Fibroblast of lung (primary cell): ENCODE measurements at regions not wholly inside any gene's neighbourhood (a gene's known extent, or its start where the extent isn't known, plus 50 kb on each side); places are given as distances from the start of the nearest gene placed in this dataset.

Experiments
- DNase-seq, 2 donors: peaks; one replicate each; pipeline versions ENCODE4 v3.0.0 to v3.0.0-alpha.2; 2010; ENCODE audit warnings: low read depth in 2 of 2
- H2AFZ ChIP-seq: 2 replicates; pipeline ENCODE4 v1.5.1; 2012; ENCODE audit warnings: low read length, control low read depth, inconsistent platforms
- H3K27ac ChIP-seq: 2 replicates; pipeline ENCODE4 v1.5.1; 2011; ENCODE audit warnings: low read length, control low read depth; ENCODE audit not compliant: insufficient read depth
- H3K27me3 ChIP-seq: 2 replicates; pipeline ENCODE4 v1.5.1; 2011; ENCODE audit warnings: mild to moderate bottlenecking, low read length; ENCODE audit not compliant: control insufficient read depth, insufficient read depth
- H3K36me3 ChIP-seq: 2 replicates; pipeline ENCODE4 v1.5.1; 2011; ENCODE audit warnings: low read length; ENCODE audit not compliant: control insufficient read depth, insufficient read depth
- H3K4me1 ChIP-seq: 2 replicates; pipeline ENCODE4 v1.5.1; 2011; ENCODE audit warnings: low read length; ENCODE audit not compliant: control insufficient read depth, insufficient read depth; ENCODE audit errors: extremely low read depth
- H3K4me2 ChIP-seq: 2 replicates; pipeline ENCODE4 v1.5.1; 2011; ENCODE audit warnings: low read length, control low read depth; ENCODE audit not compliant: insufficient read depth; ENCODE audit errors: extremely low read depth
- H3K4me3 ChIP-seq, 4 experiments: fragments of 200-600 bp in 1 of 4; sonication (generic) in 1 of 4; replicated peaks in 1 of 4; 2 replicates each; pipeline ENCODE4 v1.5.1; 2011 to 2016; ENCODE audit warnings: low read length in 4 of 4, low read depth in 3 of 4, mild to moderate bottlenecking in 3 of 4, control low read depth in 2 of 4, inconsistent platforms in 1 of 4, mixed read lengths in 1 of 4; ENCODE audit not compliant: insufficient read depth in 1 of 4; ENCODE audit errors: control extremely low read depth in 1 of 4
- H3K79me2 ChIP-seq: 2 replicates; pipeline ENCODE4 v1.5.1; 2012; ENCODE audit warnings: mild to moderate bottlenecking, low read length, inconsistent platforms; ENCODE audit not compliant: control insufficient read depth, insufficient read depth
- H3K9ac ChIP-seq: 2 replicates; pipeline ENCODE4 v1.5.1; 2011; ENCODE audit warnings: mild to moderate bottlenecking, low read length, control low read depth; ENCODE audit not compliant: insufficient read depth
- H3K9me3 ChIP-seq: 2 replicates; pipeline ENCODE4 v1.5.1; 2012; ENCODE audit warnings: low read depth, low read length; ENCODE audit not compliant: control insufficient read depth, insufficient read depth
- H4K20me1 ChIP-seq: 2 replicates; pipeline ENCODE4 v1.5.1; 2011; ENCODE audit warnings: low read length; ENCODE audit not compliant: control insufficient read depth, insufficient read depth; ENCODE audit errors: extremely low read depth
- CTCF ChIP-seq, 2 donors: IDR thresholded peaks in 1 of 2; conservative IDR thresholded peaks in 1 of 2; 1 replicate in 1 of 2; 2 replicates in 1 of 2; pipeline ENCODE4 v1.5.1; 2011 to 2012; ENCODE audit warnings: low read length in 2 of 2, control low read depth in 1 of 2, inconsistent platforms in 1 of 2, low read depth in 1 of 2, mild to moderate bottlenecking in 1 of 2
- EZH2 ChIP-seq: IDR thresholded peaks from 2 replicates; pipeline ENCODE4 v1.5.1; 2012; ENCODE audit warnings: low read length, control low read depth, mild to moderate bottlenecking; ENCODE audit errors: missing control alignments

DNA sequence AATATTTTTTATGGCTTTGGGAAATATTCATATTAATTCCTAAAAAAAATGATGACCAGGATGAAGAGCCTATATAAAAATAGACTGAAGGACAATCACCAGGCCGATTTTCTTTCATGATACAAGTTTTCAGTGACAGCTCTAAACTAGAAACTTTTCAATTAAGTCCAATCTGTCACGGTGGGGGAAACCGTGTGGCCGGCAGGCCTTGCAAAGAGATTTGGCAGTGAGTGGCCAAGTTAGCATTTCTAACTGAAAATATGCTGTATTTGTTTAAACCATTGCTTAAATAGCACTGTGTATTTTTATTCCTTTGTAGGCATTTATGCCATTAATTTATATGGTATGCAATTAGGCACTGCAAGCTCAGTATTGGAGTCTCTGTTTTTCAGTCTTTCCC is 294.5 kb upstream of the NRIP1 start:
- no peaks in the 10 kb centered on the region for H3K27me3 ChIP-seq
- H3K9me3 ChIP-seq: no peaks in the 10 kb centered on the region
- no peak overlapping the region for H3K27ac ChIP-seq
- no peak overlapping the region for H3K9ac ChIP-seq
- no peaks in the 10 kb centered on the region for H3K79me2 ChIP-seq
- TF ChIP-seq EZH2 (no peak), CTCF (conservative IDR thresholded peaks at IDR 0.05 in 1 of 2, IDR thresholded peaks at IDR 0.05 in 1 of 2; ENCODE audit: low read depth in 1 of 2, low read length in 2 of 2) (no peak)
- H4K20me1 ChIP-seq: no peaks in the 10 kb centered on the region
- no peaks in the 10 kb centered on the region for H3K36me3 ChIP-seq
- H3K4me2 ChIP-seq: no peak overlapping the region
- DNase-seq: no peak
- H2AFZ ChIP-seq: no peak overlapping the region
- no peak overlapping the region for H3K4me3 ChIP-seq
- H3K4me1 ChIP-seq: no peaks in the 10 kb centered on the region

DNA sequence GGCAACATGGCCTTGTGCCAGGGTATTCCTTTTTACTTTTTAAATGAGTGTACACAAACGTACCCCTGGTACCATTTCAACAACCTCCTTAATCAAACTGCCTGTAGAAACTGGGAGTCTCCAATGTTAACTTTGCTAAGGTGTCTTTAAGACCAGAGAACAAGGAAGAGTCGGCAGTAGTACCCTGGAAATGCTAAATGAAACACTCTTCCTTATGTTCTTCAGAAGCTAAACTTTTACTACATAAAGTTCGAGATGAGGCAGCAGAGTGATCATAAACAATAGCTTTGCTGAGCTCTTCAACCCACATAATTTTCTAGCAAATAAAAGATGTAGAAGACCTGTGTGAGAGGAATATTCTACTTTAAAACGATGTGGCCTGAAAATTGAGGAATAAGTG is 297.7 kb upstream of the NRIP1 start:
- Histone ChIP-seq H3K36me3 (no peaks in the 10 kb centered on the region), H3K27me3 (no peaks in the 10 kb centered on the region), H3K27ac (no peak overlapping the region), H3K4me3 (no peak overlapping the region), H3K9ac (no peak overlapping the region), H3K9me3 (no peaks in the 10 kb centered on the region), H3K4me1 (no peaks in the 10 kb centered on the region), H3K79me2 (no peaks in the 10 kb centered on the region), H4K20me1 (no peaks in the 10 kb centered on the region), H3K4me2 (no peak overlapping the region), H2AFZ (no peak overlapping the region)
- DNase-seq: no peak
- TF ChIP-seq CTCF (conservative IDR thresholded peaks at IDR 0.05 in 1 of 2, IDR thresholded peaks at IDR 0.05 in 1 of 2; ENCODE audit: low read depth in 1 of 2, low read length in 2 of 2): no peak
- no peak for TF ChIP-seq EZH2

- no peak for DNase-seq
- H3K4me3 ChIP-seq: no peak overlapping the region
- no peak overlapping the region for H3K27ac ChIP-seq
- H3K4me2 ChIP-seq: no peak overlapping the region
- H2AFZ ChIP-seq: no peak overlapping the region
- no peaks in the 10 kb centered on the region for H3K79me2 ChIP-seq
- H4K20me1 ChIP-seq: no peaks in the 10 kb centered on the region
- no peaks in the 10 kb centered on the region for H3K27me3 ChIP-seq
- no peaks in the 10 kb centered on the region for H3K4me1 ChIP-seq
- H3K9me3 ChIP-seq: no peaks in the 10 kb centered on the region
- H3K36me3 ChIP-seq: no peaks in the 10 kb centered on the region
- TF ChIP-seq EZH2 (no peak), CTCF (conservative IDR thresholded peaks at IDR 0.05 in 1 of 2, IDR thresholded peaks at IDR 0.05 in 1 of 2; ENCODE audit: low read depth in 1 of 2, low read length in 2 of 2) (no peak)
- no peak overlapping the region for H3K9ac ChIP-seq
These were observed 299.1 kb upstream of the NRIP1 start for GRCh38 chr21:15363921-15364320.
